MM.1S (cell line): ENCODE measurements at regions not wholly inside any gene's neighbourhood (a gene's known extent, or its start where the extent isn't known, plus 50 kb on each side); places are given as distances from the start of the nearest gene placed in this dataset.
"Not testable (repeated sequence)": the region's sequence is repeated elsewhere in the genome, so short reads cannot be mapped to it uniquely, and the experiment has no call there.

ENCODE experiments used
- CTCF ChIP-seq: fragments of 300-600 bp; sonication (generic); IDR thresholded peaks from 2 replicates; pipeline ENCODE4 v1.5.1; 2016; ENCODE audit warnings: antibody characterized with exemption, low read length, mixed read lengths
- EZH2 ChIP-seq: fragments of 300-600 bp; sonication (generic); optimal IDR thresholded peaks from 2 replicates; pipeline ENCODE3; 2017; ENCODE audit warnings: low read depth, mild to moderate bottlenecking, antibody characterized with exemption, low read length, mixed read lengths

GRCh38 chr4:134501488-134501887 lies 299.9 kb upstream of the PABPC4L start:
- TF ChIP-seq CTCF, EZH2: not testable (repeated sequence)
